GM23248 (cell line): ENCODE measurements at regions not wholly inside any gene's neighbourhood (a gene's known extent, or its start where the extent isn't known, plus 50 kb on each side); places are given as distances from the start of the nearest gene placed in this dataset.

Experiments
- EZH2 ChIP-seq: fragments of 200-600 bp; sonication (generic); IDR thresholded peaks from 2 replicates; pipeline ENCODE4 v1.6.1; 2018; ENCODE audit warnings: antibody characterized with exemption, mild to moderate bottlenecking; ENCODE audit not compliant: insufficient read depth, poor library complexity, severe bottlenecking
- EZH2phosphoT487 ChIP-seq: fragments of 200-600 bp; sonication (generic); IDR thresholded peaks from 2 replicates; pipeline ENCODE4 v1.6.1; 2018; ENCODE audit warnings: antibody characterized with exemption, moderate library complexity, mild to moderate bottlenecking, low read depth; ENCODE audit not compliant: insufficient read depth

GRCh38 chrX:43436517-43436916 lies 219.6 kb upstream of the MAOA start:
- no peak for TF ChIP-seq EZH2phosphoT487
- TF ChIP-seq EZH2 = no peak
